KMS-11 (cell line): ENCODE measurements at regions not wholly inside any gene's neighbourhood (a gene's known extent, or its start where the extent isn't known, plus 50 kb on each side); places are given as distances from the start of the nearest gene placed in this dataset.
"Not testable (repeated sequence)": the region's sequence is repeated elsewhere in the genome, so short reads cannot be mapped to it uniquely, and the experiment has no call there.

ENCODE experiments used
- H2AFZ ChIP-seq: fragments of 200-600 bp; sonication (generic); 2 replicates; pipeline ENCODE4 v1.6.1; 2016; ENCODE audit warnings: antibody characterized with exemption, mixed run types, low read depth
- H3K27ac ChIP-seq: fragments of 200-600 bp; sonication (generic); 2 replicates; pipeline ENCODE4 v1.6.1; 2016; ENCODE audit warnings: mild to moderate bottlenecking, mixed run types
- H3K27me3 ChIP-seq: fragments of 200-600 bp; sonication (generic); 2 replicates; pipeline ENCODE4 v1.6.1; 2017; ENCODE audit warnings: mild to moderate bottlenecking, low read depth, mixed run types, moderate library complexity; ENCODE audit not compliant: insufficient read depth
- H3K36me3 ChIP-seq: fragments of 200-600 bp; sonication (generic); 2 replicates; pipeline ENCODE4 v1.6.1; 2017; ENCODE audit warnings: mild to moderate bottlenecking, mixed run types; ENCODE audit not compliant: insufficient read depth
- H3K4me1 ChIP-seq: fragments of 200-600 bp; sonication (generic); 2 replicates; pipeline ENCODE4 v1.6.1; 2016; ENCODE audit warnings: mild to moderate bottlenecking, low read depth, mixed run types; ENCODE audit not compliant: poor library complexity, severe bottlenecking
- H3K4me2 ChIP-seq: fragments of 200-600 bp; sonication (generic); 2 replicates; pipeline ENCODE4 v1.7.0; 2016; ENCODE audit warnings: mild to moderate bottlenecking, mixed run types
- H3K4me3 ChIP-seq: fragments of 200-600 bp; sonication (generic); IDR thresholded peaks from 2 replicates; pipeline ENCODE4 v1.6.1; 2017; ENCODE audit warnings: low read depth, low read length, mixed read lengths; ENCODE audit not compliant: insufficient read depth
- H3K79me2 ChIP-seq: fragments of 200-600 bp; sonication (generic); 2 replicates; pipeline ENCODE4 v1.6.1; 2016; ENCODE audit warnings: low read depth, mixed run types; ENCODE audit not compliant: insufficient read depth
- H3K9ac ChIP-seq: fragments of 200-600 bp; sonication (generic); 2 replicates; pipeline ENCODE4 v1.6.1; 2016; ENCODE audit warnings: mild to moderate bottlenecking, mixed run types
- H4K20me1 ChIP-seq: fragments of 200-600 bp; sonication (generic); 2 replicates; pipeline ENCODE4 v1.6.1; 2016; ENCODE audit warnings: mild to moderate bottlenecking, mixed run types; ENCODE audit not compliant: insufficient read depth
- CTCF ChIP-seq: fragments of 200-600 bp; sonication (generic); conservative IDR thresholded peaks from 2 replicates; pipeline ENCODE4 v1.6.1; 2017; ENCODE audit warnings: low read depth, mild to moderate bottlenecking, antibody characterized with exemption, low read length, moderate library complexity, mixed read lengths

GRCh38 chr2:88396209-88396608 lies 56.3 kb downstream of the FOXI3 start:
- Histone ChIP-seq H3K27ac (no peak overlapping the region), H3K4me2 (no peak overlapping the region), H4K20me1 (no peaks in the 10 kb centered on the region), H3K79me2 (no peaks in the 10 kb centered on the region), H3K27me3 (no peaks in the 10 kb centered on the region), H3K4me1 (no peaks in the 10 kb centered on the region), H3K9ac (no peak overlapping the region), H2AFZ (no peak overlapping the region), H3K4me3 (no peak overlapping the region), H3K36me3 (no peaks in the 10 kb centered on the region)
- no peak for TF ChIP-seq CTCF

DNA sequence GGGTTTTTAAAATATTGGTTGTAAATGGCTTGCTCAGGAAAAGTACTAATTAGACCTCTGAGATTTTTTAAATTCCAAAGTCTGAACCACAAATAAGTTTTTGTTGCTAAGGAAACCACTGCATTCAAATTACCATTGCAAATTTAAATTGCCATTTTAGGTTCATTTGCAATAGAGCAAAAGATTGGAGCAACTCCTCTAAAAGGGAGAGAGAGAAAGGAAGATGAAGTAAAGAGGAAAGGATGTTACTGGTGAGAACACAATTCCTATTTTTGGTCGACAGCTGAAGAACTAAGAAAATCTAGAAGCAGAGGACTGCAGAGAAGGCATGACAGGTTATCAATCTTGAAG lies 74.9 kb downstream of the FOXI3 start:
- H3K4me1 ChIP-seq = no peaks in the 10 kb centered on the region
- no peaks in the 10 kb centered on the region for H4K20me1 ChIP-seq
- H3K27ac ChIP-seq = no peak overlapping the region
- H3K4me2 ChIP-seq = no peak overlapping the region
- H3K27me3 ChIP-seq = no peaks in the 10 kb centered on the region
- no peak overlapping the region for H3K9ac ChIP-seq
- H3K79me2 ChIP-seq = no peaks in the 10 kb centered on the region
- TF ChIP-seq CTCF = no peak
- no peak overlapping the region for H2AFZ ChIP-seq
- H3K36me3 ChIP-seq = no peaks in the 10 kb centered on the region
- H3K4me3 ChIP-seq = no peak overlapping the region

- no peak overlapping the region for H3K27ac ChIP-seq
- no peak overlapping the region for H3K4me3 ChIP-seq
- no peaks in the 10 kb centered on the region for H3K79me2 ChIP-seq
- no peak for TF ChIP-seq CTCF
- no peak overlapping the region for H2AFZ ChIP-seq
- H4K20me1 ChIP-seq = no peaks in the 10 kb centered on the region
- H3K36me3 ChIP-seq = no peaks in the 10 kb centered on the region
- H3K27me3 ChIP-seq = no peaks in the 10 kb centered on the region
- no peak overlapping the region for H3K9ac ChIP-seq
- H3K4me2 ChIP-seq = no peak overlapping the region
- no peaks in the 10 kb centered on the region for H3K4me1 ChIP-seq
Measured at GRCh38 chr2:88372042-88372441, 80.5 kb downstream of the FOXI3 start.

- H3K4me2 ChIP-seq, H3K79me2 ChIP-seq, H3K9ac ChIP-seq, H3K4me3 ChIP-seq, H4K20me1 ChIP-seq, H2AFZ ChIP-seq, H3K27me3 ChIP-seq, H3K36me3 ChIP-seq, H3K27ac ChIP-seq, H3K4me1 ChIP-seq: not testable (repeated sequence)
Measured at GRCh38 chr2:88365408-88365807, 87.1 kb downstream of the FOXI3 start.

DNA sequence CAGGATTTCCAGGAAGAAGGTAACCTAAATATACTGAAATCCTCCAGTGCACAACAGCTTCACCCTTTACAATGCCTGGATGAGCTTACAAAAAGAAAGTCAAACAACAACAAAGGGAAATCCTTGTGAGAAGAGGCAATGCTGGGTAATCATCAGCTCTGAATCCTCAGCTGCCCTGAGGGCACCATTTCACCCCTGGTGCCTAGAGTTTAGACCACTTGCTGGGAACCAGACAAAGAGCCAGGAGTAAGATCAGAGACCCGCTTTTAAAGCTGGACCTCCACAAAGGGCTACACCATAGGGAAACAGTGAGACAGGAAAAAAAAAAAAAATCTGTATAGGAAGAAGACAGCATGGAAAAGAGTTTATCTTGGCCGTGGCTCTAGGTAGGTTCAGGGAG lies 97.0 kb downstream of the FOXI3 start:
- Histone ChIP-seq H3K9ac (no peak overlapping the region), H4K20me1 (no peaks in the 10 kb centered on the region), H3K36me3 (no peaks in the 10 kb centered on the region), H3K4me2 (no peak overlapping the region), H3K4me1 (no peaks in the 10 kb centered on the region), H3K4me3 (no peak overlapping the region), H3K27ac (no peak overlapping the region), H3K27me3 (no peaks in the 10 kb centered on the region), H2AFZ (no peak overlapping the region), H3K79me2 (no peaks in the 10 kb centered on the region)
- no peak for TF ChIP-seq CTCF
